OCI-LY3 (cell line): ENCODE measurements at regions not wholly inside any gene's neighbourhood (a gene's known extent, or its start where the extent isn't known, plus 50 kb on each side); places are given as distances from the start of the nearest gene placed in this dataset.

Experiments
- H2AFZ ChIP-seq: fragments of 200-600, 300-600 bp; shearing (Covaris generic); 2 replicates; pipeline ENCODE4 v1.6.0; 2014; ENCODE audit warnings: antibody characterized with exemption, low read depth, low read length
- H3K27ac ChIP-seq: fragments of 200-600, 300-600 bp; sonication (generic); 2 replicates; pipeline ENCODE4 v1.5.1; 2014; ENCODE audit warnings: mild to moderate bottlenecking, low read length, moderate library complexity, mixed read lengths
- H3K27me3 ChIP-seq: fragments of 200-600, 300-600 bp; sonication (generic); 2 replicates; pipeline ENCODE4 v1.6.1; 2014; ENCODE audit warnings: low read depth, low read length, mixed read lengths
- H3K36me3 ChIP-seq: fragments of 200-600, 300-600 bp; sonication (generic); replicated peaks from 2 replicates; pipeline ENCODE3; 2014; ENCODE audit warnings: low read depth, low read length, mixed read lengths
- H3K4me1 ChIP-seq: fragments of 300-600, 200-600 bp; sonication (generic); 2 replicates; pipeline ENCODE4 v1.6.1; 2014; ENCODE audit warnings: low read length, mixed read lengths
- H3K4me2 ChIP-seq: fragments of 200-600, 300-600 bp; sonication (generic); 2 replicates; pipeline ENCODE4 v1.6.1; 2014; ENCODE audit warnings: low read length, mixed read lengths
- H3K4me3 ChIP-seq: fragments of 300-600, 200-600 bp; sonication (generic); 2 replicates; pipeline ENCODE4 v1.5.1; 2014; ENCODE audit warnings: antibody characterized with exemption, mild to moderate bottlenecking, low read length, moderate library complexity
- H3K79me2 ChIP-seq: fragments of 300-600, 200-600 bp; shearing (Covaris generic); 2 replicates; pipeline ENCODE4 v1.6.1; 2014; ENCODE audit warnings: mild to moderate bottlenecking, low read length, mixed read lengths
- H3K9ac ChIP-seq: fragments of 300-600, 200-600 bp; shearing (Covaris generic); 2 replicates; pipeline ENCODE4 v1.6.0; 2014; ENCODE audit warnings: mild to moderate bottlenecking, low read length, moderate library complexity
- H3K9me3 ChIP-seq: fragments of 200-600, 300-600 bp; shearing (Covaris generic); 2 replicates; pipeline ENCODE4 v1.6.1; 2014; ENCODE audit warnings: low read length, mixed read lengths; ENCODE audit not compliant: insufficient read depth
- H4K20me1 ChIP-seq: fragments of 200-600, 300-600 bp; sonication (generic); 2 replicates; pipeline ENCODE4 v1.6.1; 2016; ENCODE audit warnings: low read length, mixed read lengths; ENCODE audit not compliant: insufficient read depth
- EZH2phosphoT487 ChIP-seq: fragments of 200-600 bp; shearing (Covaris generic); IDR thresholded peaks from 2 replicates; pipeline ENCODE4 v1.6.1; 2018; ENCODE audit warnings: antibody characterized with exemption, mixed run types, low read depth
- TF ChIP-seq, protein P1 (sequence below): fragments of 200-600, 300-600 bp; sonication (generic); IDR thresholded peaks from 2 replicates; pipeline ENCODE4 v1.5.1; 2014; ENCODE audit warnings: antibody characterized with exemption, low read length, low read depth

DNA sequence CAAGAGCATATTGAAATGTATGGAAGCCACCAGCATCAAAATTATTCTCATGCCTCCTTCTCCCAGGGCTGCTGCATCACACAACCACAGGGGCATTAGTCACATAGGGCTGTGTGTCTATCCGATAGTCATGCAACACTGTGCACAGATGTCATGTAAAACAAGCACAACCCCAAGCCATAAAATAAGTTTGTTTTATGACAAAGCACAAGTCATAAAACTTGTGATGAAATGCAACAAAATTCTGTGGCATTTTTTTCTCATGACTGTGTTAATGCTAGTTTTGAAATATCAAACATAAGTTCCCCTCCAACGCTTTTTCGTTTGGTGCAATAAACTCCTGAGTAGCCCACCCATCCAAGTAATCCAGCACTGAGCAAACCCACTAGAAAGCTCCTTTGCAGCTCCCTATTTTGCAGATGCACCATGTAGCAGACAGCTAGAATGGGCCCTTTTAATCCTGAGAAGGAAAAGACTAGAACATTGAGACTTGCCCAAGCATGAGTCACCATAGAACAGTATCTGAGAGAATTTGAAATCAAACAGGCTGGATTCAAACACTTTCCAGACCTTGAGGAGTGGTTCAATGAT, 93.3 kb upstream of the ZNF366 start:
- Histone ChIP-seq H3K4me2 (no peak overlapping the region), H2AFZ (no peak overlapping the region), H3K36me3 (no peaks in the 10 kb centered on the region), H4K20me1 (no peaks in the 10 kb centered on the region), H3K9ac (no peak overlapping the region), H3K4me1 (peaks cover 12% of the 10 kb centered on the region), H3K27me3 (no peaks in the 10 kb centered on the region), H3K27ac (no peak overlapping the region), H3K4me3 (no peak overlapping the region), H3K79me2 (no peaks in the 10 kb centered on the region), H3K9me3 (no peaks in the 10 kb centered on the region)
- TF ChIP-seq EZH2phosphoT487, result no peak
- TF ChIP-seq, protein P1, sequence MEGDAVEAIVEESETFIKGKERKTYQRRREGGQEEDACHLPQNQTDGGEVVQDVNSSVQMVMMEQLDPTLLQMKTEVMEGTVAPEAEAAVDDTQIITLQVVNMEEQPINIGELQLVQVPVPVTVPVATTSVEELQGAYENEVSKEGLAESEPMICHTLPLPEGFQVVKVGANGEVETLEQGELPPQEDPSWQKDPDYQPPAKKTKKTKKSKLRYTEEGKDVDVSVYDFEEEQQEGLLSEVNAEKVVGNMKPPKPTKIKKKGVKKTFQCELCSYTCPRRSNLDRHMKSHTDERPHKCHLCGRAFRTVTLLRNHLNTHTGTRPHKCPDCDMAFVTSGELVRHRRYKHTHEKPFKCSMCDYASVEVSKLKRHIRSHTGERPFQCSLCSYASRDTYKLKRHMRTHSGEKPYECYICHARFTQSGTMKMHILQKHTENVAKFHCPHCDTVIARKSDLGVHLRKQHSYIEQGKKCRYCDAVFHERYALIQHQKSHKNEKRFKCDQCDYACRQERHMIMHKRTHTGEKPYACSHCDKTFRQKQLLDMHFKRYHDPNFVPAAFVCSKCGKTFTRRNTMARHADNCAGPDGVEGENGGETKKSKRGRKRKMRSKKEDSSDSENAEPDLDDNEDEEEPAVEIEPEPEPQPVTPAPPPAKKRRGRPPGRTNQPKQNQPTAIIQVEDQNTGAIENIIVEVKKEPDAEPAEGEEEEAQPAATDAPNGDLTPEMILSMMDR, result no peak

DNA sequence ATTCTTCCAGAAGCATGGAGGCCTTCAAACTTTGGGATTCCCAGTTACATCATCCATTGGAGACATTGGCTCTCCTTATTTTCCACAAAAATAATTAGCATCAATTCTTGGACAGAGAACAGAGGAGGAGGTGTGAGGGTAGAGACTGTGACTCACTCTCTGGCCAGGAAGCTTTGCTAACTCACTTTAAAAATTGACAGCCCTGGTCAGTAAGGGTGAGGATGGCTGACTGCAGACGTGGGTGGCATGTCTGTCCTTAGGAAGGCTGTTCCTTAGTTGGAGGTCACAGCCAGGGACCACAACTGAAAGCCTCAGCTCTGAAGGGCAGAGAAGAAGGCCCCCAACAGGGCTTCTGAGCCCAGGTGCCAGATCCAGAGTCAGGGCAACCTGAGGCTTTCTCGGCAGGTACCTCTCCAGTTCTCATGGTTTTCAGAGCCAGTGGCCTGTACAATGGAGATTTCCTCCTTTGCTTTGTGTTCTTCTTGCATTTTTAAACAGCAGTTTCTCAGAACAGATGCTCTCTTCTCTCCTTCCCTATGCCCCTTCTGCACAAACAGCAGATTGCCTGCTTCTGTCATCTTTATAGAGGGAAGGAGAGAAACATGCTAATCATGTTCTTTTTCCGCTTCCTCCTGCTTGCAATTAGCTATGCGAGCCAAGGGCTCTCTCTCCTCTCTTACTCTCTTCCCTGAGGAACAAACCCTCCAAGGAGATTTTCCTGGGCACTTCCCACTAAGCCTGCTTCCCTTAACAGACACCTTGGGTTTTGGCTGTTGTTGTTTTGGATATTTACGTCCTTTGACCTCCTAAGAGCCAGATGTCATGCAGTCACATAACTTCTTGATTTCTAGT, 92.5 kb upstream of the ZNF366 start:
- no peak overlapping the region for H2AFZ ChIP-seq
- no peaks in the 10 kb centered on the region for H3K27me3 ChIP-seq
- no peaks in the 10 kb centered on the region for H3K9me3 ChIP-seq
- no peak overlapping the region for H3K27ac ChIP-seq
- no peaks in the 10 kb centered on the region for H4K20me1 ChIP-seq
- H3K4me2 ChIP-seq, result no peak overlapping the region
- no peaks in the 10 kb centered on the region for H3K36me3 ChIP-seq
- no peaks in the 10 kb centered on the region for H3K79me2 ChIP-seq
- peaks cover 12% of the 10 kb centered on the region for H3K4me1 ChIP-seq
- TF ChIP-seq, protein P1, result no peak
- TF ChIP-seq EZH2phosphoT487, result no peak
- H3K9ac ChIP-seq, result no peak overlapping the region
- H3K4me3 ChIP-seq, result no peak overlapping the region

DNA sequence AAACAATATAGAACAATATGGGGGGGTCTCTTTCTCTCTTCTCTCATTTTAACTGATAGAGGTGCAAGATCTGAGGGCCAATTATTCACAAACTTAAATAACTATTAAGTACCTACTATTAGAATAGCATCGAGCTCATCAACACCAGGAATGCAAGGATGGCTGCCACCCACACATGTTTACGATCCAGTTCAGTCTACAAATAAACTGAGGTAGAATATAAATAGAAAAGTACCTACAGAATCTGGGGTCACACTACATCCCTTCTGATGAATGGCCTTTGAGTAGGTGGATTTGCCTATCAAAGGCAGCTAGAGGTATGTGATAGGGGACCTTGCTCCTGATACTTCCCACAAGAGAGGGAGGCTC, 91.8 kb upstream of the ZNF366 start:
- no peak overlapping the region for H3K4me2 ChIP-seq
- no peak for TF ChIP-seq EZH2phosphoT487
- TF ChIP-seq, protein P1, result no peak

DNA sequence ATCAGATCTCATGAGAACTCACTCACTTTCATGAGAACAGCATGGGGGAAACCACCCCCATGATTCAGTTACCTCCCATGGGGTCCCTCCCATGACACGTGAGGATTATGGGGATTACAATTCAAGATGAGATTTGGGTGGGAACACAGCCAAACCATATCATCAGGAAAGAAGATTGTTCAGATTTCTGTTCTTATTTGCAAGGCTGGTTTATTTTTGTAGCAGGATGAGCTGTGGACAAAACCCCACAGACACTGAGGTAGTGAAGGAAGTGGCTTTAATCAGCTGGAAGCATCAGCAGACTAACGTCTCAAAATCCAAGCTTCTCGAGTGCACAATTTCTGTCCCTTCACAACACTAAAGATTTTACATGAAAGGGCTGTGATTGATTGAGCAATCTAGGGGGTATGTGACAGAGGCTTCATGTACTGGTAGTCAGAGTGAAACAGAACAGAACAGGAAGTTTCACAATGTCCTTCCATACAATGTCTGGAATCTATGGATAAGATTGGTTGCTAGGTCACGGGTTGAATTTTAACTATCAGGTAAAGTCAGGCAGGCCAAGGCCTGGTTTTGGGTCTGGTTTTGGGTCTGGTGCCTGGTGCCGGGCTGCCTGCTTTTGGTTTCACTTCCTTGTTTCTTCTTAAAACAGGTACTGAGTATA, 91.3 kb upstream of the ZNF366 start:
- Histone ChIP-seq H3K4me1 (peaks cover 12% of the 10 kb centered on the region), H4K20me1 (no peaks in the 10 kb centered on the region), H3K9ac (no peak overlapping the region), H3K36me3 (no peaks in the 10 kb centered on the region), H2AFZ (no peak overlapping the region), H3K27me3 (no peaks in the 10 kb centered on the region), H3K4me3 (no peak overlapping the region), H3K9me3 (no peaks in the 10 kb centered on the region), H3K27ac (no peak overlapping the region), H3K79me2 (no peaks in the 10 kb centered on the region), H3K4me2 (no peak overlapping the region)
- TF ChIP-seq, protein P1, result no peak
- TF ChIP-seq EZH2phosphoT487, result no peak

More for the DNA sequence above, 91.8 kb upstream of the ZNF366 start:
- H3K4me3 ChIP-seq, result no peak overlapping the region
- no peaks in the 10 kb centered on the region for H4K20me1 ChIP-seq
- H3K27me3 ChIP-seq, result no peaks in the 10 kb centered on the region
- no peak overlapping the region for H3K27ac ChIP-seq
- no peak overlapping the region for H3K9ac ChIP-seq
- H2AFZ ChIP-seq, result no peak overlapping the region
- H3K36me3 ChIP-seq, result no peaks in the 10 kb centered on the region
- H3K4me1 ChIP-seq, result peaks cover 12% of the 10 kb centered on the region
- no peaks in the 10 kb centered on the region for H3K9me3 ChIP-seq
- H3K79me2 ChIP-seq, result no peaks in the 10 kb centered on the region
